NCI-H748 treated with DMSO at 0.1 percent for 48 hours (cell line): ENCODE measurements at regions not wholly inside any gene's neighbourhood (a gene's known extent, or its start where the extent isn't known, plus 50 kb on each side); places are given as distances from the start of the nearest gene placed in this dataset.
"Not testable (repeated sequence)": the region's sequence is repeated elsewhere in the genome, so short reads cannot be mapped to it uniquely, and the experiment has no call there.

Experiments used
- DNase-seq: peaks from one replicate; lab custom pipeline; 2025; lab: John Stamatoyannopoulos, UW

DNA sequence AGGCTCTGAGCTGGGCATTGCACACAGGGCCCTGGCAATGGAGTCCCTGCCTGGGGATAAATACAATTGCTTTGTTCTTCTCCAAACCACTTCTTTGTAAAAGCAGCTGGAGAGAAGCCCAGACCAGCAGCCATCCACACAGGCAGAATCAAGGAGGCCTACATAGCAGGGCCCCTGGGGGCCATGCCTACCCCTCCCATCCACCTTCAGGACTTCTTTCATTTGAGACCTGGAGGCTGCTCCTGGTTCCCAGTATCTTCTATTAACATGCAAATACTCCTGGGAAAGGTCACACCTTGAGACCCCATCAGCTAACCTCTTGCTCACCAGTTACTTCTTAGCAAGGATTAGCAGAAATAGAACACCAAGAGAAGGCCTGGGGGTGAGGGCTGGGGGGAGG, 511.1 kb downstream of the SOX6 start:
- DNase-seq: no peak

DNA sequence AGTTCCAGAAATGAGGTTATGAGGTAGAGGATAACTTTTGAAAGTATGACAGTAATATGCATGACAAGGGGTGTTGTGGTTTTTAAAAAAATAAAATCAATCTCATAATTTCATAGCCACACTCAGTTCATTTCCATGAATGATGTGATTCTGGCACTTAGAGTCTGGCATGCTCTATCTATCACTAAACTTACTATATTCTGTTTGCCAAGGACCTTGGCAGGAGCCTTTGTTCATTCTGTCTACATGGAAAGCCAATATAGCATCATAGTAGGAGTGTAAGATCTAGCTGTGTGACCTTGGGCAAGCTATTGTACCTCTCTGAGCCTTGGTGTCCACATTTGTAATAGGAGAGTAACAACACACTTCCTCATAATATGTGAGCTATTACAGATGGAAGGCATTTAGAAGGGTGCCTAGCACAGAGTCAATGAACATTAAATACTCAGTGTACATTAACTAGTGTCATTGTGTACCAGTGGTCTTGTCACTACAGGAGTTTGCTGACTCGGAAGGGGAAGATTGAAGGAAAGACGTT, 507.6 kb downstream of the SOX6 start:
- DNase-seq: no peak

DNA sequence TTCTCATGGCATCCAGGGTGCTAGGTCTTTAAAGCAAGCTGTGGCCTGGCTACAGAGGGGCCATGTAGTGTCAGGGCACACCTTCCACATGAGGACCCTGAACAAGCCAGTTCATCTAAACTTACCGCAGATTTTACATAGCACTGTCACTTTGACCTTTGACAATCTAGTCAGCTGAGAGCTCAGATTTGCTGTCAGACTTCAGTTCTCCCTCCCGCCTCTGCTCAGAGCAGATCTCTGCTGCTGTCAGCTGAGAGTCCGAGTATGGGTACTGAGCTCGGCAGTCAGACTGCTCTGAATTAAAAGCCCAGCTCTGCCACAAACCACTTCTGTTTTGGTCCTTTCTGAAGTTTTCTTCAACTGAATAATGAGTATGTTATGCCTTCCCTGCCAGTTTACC, 507.1 kb downstream of the SOX6 start:
- DNase-seq: no peak

DNA sequence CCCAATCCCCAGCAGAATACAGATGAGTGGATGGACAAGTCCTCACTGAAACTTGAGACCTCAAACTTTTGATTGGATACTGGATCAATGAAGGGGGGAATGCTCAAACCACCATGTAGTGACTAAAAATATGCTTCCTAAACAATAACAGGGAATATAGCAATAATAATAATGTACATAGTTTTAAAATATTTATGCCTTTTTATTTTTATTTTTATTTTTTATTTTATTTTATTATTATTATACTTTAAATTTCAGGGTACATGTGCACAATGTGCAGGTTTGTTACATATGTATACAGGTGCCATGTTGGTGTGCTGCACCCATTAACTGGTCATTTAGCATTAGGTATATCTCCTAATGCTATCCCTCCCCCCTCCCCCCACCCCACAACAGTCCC, 506.0 kb downstream of the SOX6 start:
- DNase-seq: not testable (repeated sequence)

DNA sequence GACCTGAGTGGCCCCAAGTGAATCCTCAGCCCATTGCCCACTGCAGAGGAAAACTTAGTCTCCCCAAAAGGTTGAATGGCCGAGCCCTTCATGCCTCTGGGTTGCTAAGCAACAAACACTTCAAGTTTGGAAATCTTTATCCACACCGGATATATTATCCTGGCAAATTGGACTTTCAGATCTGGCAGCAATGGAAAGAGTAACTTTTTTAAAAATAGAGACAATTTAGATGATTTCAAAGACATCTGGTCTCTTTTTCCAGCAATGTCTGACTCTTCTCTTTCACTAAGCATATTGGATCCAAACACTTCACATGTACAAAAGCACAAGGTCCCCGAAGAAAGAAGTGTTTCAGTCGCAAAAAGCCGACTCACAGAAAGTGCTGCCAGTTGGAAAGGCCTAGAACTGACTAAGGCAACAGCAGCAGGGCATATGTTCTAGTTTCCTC, 505.3 kb downstream of the SOX6 start:
- no peak for DNase-seq

DNA sequence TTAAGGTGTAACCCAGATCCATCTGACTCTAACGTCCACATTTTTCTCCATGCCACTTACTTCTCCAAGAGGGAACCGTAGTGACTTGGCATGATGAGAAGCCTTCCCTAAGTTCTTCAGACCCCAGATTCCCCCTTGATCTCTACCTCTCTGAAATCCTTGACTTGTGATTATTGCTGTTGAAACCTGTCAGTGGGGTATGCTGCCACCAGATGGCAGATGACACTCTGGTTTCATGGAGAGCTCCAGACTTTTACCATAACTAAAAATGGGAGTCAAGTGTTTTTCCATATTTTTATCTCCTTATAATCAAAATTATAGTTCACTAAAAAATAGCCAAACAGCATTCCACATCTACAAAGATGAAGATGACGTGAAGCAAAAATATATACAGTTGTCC, 504.2 kb downstream of the SOX6 start:
- DNase-seq: no peak

DNA sequence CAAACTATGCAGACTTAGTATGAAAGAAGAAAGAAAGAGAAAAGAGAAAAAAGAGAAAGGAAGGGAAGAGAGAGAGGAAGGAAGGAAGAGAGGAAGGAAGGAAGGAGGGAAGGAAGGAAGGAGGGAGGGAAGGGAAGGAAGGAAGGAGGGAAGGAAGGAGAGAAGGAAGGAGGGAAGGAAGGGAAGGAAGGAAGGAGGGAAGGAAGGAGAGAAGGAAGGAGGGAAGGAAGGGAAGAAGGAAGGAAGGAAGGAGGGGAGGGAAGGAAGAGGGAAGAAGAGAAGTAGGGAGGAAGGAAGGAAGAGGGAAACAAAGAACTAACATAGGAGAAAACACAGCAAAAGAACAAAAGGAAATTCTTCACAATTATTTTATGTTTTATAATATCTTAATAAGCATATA, 502.1 kb downstream of the SOX6 start:
- DNase-seq: no peak

DNA sequence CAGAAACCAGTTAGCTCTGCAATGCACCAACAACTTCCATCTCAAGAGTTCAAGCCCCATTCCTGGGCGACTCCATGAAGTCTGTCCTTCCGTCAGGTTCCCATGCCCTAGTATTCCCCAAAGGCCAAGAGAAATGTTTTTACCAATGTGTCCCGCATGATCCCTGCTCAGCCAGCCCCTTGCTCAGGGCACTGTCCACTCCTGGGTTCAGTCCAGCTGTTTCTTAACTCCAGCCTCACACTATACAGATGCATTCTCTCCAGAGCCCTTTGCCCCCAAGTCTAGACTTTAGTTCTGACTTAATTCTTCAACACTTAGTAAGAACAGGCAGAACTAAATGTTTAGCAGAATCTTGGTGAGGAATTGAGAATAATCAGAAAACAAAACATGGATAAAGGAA, 497.5 kb downstream of the SOX6 start:
- no peak for DNase-seq

DNA sequence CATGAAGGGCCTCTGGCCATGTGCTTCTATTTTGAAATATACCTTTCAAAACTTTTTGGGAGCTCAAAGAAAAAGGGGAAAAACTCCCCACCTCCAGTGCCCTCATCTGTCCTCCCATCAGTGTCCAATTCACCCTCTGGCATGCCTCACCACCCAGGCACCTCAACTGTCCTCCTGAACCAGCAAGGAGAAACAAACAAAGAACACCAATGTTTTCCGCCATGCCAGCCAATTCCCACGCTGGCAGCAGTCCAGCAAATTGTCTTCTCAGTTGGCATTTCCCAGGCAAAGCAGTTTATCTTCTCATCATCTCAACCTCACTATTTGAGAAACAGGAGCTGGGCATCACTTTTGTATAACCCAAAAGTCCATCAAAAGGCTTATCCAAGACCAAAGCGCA, 496.9 kb downstream of the SOX6 start:
- no peak for DNase-seq

DNA sequence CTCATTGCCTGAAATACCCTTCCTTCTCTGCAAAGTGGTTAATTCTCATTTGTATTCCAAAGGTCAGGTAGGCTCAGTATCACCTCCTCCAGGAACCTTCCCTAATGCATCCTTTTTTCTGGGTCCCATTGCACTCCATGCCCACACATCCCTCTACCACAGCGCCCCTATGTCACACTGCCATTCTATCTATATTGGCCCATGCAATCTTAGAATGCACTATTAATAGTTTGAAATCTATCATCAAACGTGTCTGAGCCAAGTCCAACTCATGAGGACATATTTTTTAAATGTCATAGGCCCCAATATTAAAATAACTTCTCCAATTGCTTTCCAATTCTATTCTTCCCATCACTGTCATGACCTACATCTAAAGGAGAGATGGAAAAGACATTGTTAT, 495.1 kb downstream of the SOX6 start:
- no peak for DNase-seq

DNA sequence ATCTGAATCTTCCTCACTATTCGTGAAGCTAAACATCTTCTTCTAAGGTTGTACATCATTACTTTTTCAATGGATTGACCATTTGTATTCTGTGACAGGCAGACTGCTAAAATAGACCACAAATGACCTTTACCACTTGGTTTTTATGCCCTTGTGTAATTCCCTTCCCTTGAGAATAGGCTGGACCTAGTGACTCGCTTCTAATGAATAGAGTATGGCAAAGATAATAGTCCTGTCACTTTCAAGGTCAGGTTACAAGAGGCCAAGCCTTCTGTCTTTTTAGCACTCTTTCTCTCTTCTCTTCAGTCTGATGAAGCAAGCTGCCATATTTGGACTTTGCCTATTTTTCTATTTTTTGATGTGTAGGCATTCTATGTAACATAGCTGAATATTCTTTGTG, 492.9 kb downstream of the SOX6 start:
- DNase-seq: no peak

DNA sequence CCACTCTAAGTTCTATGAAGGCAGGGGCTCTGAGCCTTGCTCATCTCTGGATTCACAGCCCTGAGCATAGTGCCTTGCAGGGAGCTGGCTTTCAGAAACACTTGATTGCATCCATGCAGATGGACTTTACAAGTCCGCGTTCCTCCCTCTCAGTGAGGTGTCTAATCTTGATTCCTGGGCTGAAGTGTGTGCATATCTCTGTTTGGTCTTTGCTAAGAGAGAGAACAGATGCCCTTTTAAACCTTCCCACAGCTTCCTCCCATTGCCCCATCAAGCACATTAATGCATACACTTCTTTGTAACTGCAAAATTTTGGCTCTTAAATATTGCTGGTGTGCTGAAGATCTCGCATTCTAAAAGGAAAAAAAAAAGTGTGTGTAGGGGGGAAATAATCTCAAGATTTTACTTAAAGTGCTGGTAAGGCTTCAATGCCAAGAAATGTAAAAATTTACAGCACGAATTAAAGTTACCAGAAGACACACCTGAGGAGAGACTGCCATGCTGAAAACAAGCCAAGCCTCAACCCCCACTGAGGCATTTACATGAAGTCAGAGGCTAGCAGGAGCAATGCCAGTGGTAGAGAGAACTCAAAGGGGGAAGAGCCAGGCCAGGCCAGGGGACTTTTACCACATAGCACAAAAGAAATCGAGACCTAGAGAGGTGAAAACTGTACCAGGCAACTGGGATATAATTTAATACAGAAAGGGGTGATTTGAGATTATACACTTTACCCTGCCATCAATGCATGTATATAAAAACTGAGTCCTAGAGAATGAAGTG, 492.1 kb downstream of the SOX6 start:
- DNase-seq: no peak

DNA sequence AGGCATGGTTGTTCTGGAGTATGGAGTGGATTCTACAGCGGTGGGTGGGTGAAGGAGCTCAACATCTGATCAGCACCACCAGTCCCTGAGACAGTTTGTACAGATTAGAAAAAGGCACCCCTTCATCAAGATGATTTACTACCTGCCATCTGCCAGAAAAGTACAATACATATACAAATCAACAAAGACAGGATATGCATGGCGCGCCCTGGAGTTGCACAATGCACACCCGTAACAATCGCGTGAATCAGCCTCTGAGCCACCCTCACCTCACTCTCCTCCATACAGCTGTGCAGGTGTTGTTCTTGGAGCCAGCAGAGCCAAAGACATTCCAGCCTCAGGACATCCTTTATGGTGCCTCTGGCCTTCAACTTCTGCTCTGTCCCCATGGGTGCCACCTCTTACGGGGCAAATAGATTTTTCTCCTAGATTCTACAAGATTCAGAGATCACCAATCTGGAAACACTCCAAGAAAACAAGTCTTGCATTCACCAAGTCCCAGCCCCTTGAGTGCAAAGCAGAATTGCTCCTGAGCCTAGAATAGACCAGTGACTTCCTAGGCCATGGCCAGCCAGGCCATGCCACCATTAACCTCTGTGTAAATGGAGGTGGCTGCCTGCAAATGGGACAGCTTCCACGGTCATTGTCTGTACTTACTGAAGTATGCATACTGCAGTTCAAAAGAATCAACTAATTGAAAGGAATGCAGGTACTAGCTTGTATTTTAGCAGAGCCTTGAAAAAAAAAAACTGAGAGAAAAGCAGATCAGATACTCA, 490.9 kb downstream of the SOX6 start:
- no peak for DNase-seq

DNA sequence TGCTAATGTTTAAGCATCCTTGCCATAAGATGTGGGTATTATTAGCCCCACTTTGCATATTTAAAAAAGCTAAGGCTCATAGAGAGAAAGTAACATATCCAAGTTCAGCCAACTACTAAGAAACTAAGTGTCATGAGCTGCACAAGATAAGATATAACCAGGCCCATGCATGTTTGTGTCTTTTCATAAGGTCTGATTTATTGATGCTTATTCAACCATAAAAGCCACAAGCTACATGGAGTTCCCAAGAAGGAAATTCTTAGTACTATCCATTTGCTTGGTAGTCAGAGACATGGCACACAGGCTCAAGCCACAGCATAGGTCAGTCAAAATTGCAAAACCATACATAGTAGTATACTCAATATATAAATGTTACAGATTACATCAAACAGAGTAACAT, 488.5 kb downstream of the SOX6 start:
- no peak for DNase-seq

DNA sequence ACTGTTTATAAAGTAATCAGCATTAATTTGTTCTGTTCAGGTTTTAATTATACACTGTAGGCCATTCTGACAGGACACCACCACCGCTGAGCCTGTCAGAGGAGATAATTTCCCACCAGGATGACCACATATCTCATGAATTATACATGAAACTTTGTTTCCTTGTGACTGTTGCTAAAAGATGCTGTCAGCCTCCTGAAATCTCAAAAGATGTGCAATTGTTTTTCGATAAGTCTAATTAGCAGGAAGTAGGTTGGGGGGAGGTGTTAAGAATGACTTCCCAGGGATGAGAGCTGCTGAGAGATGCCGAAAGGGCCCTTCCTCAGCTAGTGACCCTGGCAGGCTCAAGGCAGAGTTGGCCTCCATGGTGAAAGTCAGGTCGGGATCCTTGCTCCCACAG, 485.4 kb downstream of the SOX6 start:
- no peak for DNase-seq

DNA sequence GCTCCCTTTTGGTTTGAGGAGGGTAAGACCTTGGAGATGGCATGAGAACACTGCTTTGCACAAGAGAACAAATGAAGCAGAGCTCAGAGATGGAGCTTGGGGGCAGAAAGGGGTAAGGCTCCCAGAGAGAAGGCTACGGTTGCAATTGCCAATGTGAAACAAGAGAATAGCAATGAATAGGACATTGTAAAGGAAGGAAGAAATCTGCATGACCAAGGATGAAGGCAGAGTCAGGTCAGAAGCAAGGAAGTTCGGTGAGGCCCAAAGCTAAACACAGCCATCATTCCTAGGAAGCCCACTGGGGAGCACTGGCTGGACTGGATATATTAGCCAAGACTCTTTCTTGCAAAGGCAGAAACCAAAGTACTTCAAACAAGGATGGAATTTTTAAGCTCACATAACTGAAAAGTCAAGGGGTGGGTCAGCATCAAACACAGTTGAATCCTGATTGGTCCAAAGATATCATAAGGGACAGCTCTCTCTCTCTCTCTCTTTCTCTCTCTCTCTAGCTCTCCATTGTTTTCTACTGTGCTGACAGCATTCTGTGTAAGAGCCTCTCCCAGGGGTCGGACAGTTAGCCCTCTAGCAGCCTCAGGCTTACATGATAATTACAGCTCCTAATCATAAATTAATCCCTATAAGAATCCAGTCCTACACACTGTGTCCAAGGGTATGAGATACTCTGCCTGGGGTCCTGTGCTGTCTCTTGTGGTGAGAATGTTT, 484.3 kb downstream of the SOX6 start:
- no peak for DNase-seq

DNA sequence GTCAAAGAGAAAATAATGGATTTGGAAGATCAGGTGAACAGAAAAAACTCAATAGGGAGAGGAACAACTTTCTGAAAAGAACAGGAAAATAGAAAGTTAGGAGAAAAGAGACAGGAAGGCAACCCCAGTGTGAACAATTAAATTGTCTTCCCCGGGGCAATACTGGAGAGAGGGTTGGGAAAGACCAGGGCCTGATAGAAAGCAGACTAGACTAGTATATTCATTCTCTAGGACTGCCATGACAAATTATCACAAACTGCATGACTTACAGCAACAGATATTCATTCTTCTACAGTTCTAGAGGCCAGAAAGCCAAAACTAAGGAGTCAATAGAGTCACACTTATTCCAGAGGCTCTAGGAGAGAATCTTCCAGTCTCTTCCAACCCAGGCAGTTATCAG, 482.8 kb downstream of the SOX6 start:
- no peak for DNase-seq

DNA sequence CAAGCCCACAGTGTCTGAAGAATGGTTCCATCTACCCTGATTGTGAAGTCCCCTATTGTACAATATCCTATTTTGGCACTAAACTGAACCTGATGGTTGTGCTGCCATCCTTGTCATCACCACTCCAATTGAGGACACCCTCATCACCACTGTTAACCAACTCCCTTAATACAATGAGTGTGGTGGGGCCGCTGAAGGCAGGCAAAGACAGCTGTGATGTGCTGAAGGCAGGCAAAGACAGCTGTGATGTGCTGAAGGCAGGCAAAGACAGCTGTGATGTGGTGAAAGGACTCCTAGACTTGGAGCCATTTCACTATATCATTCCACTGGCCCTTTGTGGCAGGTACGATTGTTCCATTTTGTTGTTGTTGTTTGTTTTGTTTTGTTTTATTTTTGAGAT, 481.6 kb downstream of the SOX6 start:
- no peak for DNase-seq

DNA sequence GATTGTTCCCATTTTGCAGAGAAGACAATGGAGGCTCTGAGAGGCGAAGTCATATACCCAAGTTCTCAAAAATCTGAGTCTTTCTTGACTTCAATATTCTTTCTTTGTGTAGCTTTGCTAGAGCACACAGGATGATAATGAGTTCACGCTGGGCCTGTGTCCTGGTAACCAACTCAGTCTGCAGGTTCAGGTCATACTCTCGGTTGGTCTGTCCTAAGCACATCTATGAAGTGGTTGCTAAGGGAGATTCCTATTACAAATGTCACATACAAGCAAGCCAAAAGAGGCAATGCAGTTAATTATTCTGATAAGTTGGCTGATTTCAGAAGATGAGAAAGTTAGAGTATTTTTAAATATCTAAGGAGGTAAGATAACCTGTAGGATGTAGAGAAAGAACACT, 481.0 kb downstream of the SOX6 start:
- DNase-seq: no peak

DNA sequence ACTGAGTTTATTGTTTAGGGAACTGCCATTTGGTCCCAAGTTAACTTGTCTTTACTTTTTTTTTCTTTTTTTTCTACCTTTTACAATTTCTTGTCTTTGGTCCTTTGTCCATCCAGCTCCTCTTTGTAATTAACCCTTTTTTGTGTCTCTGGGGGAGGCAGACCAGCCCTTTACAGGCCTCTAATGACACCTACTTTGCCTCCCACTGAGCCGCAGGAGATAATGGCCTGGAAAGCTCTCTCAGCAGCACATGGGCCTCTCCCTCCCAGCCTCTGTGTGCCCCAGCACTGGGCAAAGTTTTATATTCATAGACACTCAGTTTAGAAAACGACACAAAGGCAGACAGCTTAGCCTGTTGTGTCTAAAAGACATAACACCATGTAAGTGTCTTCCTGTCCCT, 480.4 kb downstream of the SOX6 start:
- DNase-seq: no peak

DNA sequence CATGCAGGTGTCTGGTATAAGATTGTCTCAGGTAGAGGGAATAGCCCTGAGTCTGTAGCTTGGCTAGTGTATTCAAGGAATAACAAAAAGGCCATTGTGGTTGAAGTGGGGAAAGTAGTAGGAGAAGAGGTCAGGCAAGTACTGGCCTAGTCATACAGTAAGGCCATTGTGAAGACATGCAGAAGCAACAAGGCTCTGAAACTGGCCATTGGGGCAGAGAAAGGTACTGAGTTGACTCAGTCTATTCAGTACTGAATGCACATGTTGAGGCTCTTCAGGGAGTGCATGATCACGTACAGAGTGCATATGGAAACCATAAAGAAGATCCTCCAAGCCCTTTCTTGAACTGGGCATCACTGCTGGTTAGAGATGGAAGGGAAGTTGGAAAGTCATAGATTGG, 477.6 kb downstream of the SOX6 start:
- no peak for DNase-seq

DNA sequence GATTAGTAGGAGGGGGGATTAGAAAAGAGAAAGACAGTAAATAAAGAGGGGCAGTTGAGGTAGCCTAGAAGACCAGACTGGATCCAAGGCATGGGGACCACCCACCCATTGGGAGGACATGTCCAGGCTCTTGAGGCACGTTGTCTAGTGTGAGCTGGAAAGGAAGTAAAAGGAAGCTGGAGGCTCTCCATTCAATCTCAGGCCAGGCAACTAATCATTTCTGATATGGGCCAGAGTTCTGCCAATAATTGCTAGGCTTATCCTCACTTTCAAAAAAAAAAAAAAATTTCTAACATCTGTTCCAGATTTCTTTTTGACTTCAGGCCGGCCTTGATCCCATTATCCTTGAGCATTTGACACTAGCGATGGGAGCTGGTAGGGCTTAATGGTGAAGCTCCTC, 476.1 kb downstream of the SOX6 start:
- DNase-seq: no peak
